Activated CD4-positive, alpha-beta T cell treated with anti-CD3 and anti-CD28 coated beads for 1 hour (primary cell): ENCODE measurements at regions not wholly inside any gene's neighbourhood (a gene's known extent, or its start where the extent isn't known, plus 50 kb on each side); places are given as distances from the start of the nearest gene placed in this dataset.
A peak's percentile ranks its signal among the peaks of the same experiment; 100 is the strongest.

Experiments
- DNase-seq: peaks from one replicate; pipeline ENCODE4 v3.0.0-alpha.2; 2020

GRCh38 chr15:31474059-31474868 is 147.6 kb downstream of the KLF13 start:
- DNase-seq: peak; percentile 7

GRCh38 chr15:31476236-31476810 is 149.7 kb downstream of the KLF13 start:
- peak; percentile 1 for DNase-seq

- DNase-seq: no peak
Measured at GRCh38 chr15:31476866-31477265, 150.2 kb downstream of the KLF13 start.

- no peak for DNase-seq
Measured at GRCh38 chr15:31477301-31477700, 150.7 kb downstream of the KLF13 start.

DNA sequence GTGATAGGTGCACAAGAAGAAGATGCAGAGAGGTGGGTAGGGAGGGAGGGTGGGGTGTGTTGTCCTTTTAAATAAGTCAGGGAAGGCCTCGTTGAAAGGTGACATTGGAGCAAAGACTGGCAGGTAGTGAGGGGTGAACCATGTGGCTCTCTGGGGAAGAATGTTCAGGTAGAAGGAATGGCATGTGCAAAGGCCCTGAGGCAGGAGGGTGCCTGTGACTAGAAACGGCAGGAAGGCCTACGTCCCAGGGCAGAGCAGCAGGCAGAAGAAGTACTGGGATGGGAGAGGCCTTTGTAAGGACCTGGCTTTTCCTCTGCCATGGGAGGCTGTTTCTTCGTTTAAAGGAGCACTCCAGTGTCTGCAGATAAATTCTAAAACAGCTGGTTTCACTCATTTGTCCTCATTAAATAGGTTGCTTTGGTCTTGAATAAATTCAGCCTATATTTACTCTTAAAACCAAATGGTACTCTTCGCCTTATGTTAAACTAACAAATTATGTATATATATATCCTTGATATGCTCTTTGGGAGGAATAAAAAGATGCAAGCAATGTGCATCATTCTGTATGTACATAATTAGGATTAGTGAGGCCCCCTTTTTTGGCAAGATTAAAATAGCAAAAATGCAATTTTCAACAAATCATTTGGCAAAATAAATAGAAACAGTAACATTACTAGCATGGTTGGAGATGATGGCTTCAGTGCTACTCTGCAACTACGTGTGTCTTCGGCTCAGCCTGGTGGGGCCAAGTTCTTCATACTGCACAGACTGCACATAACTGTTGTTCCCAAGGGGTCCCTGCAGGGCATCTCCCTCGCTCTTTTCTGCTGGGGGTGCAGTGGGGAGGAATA is 151.4 kb downstream of the KLF13 start:
- no peak for DNase-seq

GRCh38 chr15:31478702-31479221 is 152.1 kb downstream of the KLF13 start:
- DNase-seq: no peak

GRCh38 chr15:31480356-31481025 is 153.9 kb downstream of the KLF13 start:
- DNase-seq: no peak

DNA sequence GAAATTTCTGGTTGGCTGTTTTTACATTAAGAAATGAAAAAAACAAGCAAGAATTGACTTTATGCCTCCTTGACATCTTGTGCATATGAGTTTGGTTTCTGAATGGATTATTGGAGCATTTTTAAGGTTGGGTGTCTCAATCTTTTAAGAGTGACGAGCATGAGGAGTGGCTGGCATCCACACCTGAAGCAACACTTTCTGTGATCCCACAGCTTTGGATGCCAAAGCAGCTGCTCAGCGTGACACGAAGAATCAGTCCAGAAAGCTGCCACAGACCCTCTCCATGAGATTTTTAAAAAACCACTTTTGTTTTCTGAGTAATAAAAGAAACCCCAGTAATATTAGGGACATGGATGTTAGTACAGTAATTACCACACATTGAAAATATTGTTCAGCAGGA is 154.5 kb downstream of the KLF13 start:
- no peak for DNase-seq

- no peak for DNase-seq
Measured at GRCh38 chr15:31482122-31482922, 155.7 kb downstream of the KLF13 start.

DNA sequence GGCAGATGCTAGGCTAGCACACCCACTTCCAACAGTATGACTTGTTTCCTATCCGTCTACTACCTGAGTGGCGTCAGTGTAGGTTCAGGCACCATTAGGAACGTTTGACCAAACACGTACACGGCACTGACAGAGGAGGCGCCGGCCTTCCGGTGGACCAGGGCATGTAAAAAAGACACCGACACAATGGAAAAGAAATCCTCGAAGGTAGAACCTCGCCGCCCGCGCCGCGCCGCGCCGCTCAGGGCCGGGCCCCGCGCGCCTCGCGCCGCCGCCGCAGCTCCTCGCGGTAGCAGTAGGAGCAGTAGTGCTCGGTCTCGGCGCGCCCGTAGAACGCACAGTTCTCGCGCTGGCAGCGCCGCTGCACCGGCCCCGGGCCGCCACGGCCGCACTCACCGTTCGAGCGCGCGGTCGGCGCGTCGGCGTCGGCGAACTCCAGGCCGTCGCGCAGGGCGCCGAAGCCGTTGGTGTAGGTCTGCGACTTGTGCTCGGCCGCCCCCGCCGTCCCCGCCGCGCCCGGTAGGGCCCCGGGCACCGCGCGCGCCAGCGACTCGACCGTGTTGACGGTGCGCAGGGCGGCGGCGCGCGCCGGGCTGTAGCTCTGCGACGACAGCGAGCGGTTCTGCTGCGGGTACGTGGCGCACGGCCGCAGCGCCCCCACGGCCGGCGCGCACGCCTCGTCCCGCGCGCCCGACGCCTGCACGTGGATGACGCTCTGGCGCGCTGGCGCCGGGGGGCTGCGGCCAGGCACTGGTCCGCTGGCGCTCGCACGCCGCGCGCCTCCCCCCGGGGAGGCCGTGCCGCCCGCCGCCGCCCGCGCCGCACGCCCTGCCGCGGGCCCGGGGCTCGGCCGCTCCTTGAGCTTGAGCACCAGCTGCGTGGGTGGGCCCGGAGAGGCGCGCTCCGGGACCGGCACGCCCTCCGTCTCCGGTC is 156.7 kb downstream of the KLF13 start:
- DNase-seq: peak; percentile 24

GRCh38 chr15:31483986-31484951 is 157.6 kb downstream of the KLF13 start:
- no peak for DNase-seq

DNA sequence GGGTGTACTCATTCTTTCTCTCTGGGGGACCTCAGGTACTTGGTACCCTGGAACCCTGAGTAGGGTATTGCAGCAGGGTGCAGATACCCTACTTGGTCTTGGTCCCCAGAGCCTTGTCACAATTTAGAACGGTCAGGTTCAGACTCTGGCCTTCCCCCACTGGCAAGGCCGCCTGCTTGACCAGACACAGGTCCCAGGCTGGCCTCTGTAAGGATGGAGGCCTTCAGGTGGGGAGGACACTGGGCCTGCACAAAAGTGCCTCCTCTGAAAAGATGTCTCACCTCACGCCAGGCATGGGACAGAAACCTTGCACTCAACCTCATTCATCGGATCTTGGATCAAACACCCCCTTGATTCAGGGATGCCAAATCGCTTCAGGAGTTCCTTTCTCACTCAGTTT is 158.4 kb downstream of the KLF13 start:
- peak; percentile 2 for DNase-seq

DNA sequence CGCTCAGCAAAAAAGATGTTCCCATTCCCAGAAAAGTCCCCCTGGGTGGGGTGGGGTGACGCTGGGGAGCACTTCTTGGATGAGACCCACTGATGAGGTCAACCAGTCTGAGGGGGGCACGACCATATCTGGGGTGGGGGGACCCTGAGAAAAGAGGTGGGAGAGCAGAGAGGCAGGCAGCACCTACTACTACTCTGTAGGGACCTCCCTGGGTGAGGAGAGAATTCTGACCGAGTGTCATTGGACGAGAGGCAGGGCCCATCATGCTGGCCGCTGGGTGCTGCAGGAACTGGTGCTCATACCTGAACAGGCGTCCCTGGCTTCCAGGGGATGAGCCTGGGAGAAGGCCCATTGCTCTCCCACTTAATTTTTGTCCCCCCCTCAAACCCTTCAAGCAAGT is 158.8 kb downstream of the KLF13 start:
- peak; percentile 5 for DNase-seq

DNA sequence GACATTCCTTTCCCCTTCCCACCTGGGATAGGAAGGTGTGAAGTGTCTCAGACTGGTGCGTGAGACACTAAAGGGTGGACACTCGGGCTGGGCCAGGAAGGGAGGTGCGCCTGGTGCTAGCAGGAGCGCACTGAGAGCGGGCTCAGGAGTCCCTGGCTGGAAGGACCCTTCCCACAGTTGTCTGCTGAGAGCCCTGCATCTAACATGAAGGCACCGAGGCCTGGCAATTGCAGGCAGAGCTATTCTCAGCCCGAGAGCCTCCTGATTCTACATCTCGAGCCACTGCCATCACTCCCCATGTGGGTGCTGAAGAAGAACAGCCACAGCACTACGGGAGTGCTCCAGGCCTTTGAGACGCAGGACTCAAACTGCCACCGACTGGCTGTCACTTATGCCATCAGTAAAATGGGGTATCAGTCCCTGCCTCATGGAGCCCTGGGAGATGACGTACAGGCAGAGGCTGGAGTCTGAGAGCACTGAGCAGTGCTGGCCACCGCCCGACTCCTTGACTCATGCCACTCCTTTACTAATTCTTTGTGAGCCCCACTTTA is 159.4 kb downstream of the KLF13 start:
- DNase-seq: peak; percentile 5

DNA sequence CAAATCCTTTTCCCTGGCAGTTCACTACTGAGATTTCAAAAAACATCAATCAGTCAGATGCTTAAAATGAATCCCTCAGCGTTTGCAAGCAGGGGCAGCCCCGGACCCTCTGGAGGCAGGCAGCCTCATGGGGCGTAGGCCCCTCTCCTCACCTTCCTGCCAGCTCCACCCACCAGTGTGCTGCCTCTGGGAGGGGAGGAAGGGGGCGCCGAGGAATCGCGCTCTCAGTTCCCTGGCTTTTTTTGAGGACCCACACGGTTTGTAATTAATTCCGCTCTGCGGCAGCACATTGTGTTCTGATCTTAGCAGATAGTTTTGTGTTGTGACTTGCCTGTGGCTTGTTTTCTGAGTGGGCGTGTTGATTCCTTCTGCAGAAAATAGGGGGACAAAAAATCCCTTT is 159.9 kb downstream of the KLF13 start:
- peak; percentile 6 for DNase-seq

GRCh38 chr15:31486906-31487695 is 160.5 kb downstream of the KLF13 start:
- no peak for DNase-seq

DNA sequence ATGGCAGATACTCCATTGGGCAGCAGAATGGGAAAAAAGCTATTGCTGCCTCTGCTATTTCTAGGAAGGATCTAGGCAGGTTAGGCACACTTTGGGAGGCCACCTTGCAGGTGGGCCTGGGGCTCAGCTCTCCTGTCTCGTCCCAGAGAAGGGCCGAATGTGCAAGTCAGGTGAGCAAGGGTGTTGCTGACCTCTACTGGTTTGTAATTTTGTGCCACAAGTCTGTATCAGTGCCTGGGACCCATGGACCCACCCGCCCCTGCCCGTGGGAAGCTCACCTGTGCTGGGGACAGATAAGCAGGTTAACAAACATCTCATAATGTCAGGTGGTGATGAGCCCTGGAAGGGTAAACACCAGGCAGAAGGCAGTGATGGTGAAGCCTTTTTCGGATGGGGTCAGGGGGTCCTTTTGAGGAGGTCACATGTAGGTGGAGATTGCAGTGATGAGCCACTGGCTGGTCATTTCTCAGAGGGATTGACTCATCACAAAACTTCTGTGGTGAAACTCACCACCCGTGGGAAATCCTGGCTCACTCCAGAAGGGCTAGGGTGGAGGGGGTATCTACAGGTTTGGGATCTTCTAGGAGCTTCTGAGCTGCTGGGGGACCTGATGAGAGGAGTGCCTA is 161.3 kb downstream of the KLF13 start:
- DNase-seq: no peak
